H1 (cell line): ENCODE measurements at regions not wholly inside any gene's neighbourhood (a gene's known extent, or its start where the extent isn't known, plus 50 kb on each side); places are given as distances from the start of the nearest gene placed in this dataset.

ENCODE experiments used
- CTCF ChIA-PET: fragments of 300-600 bp; sonication (Branson Sonifier 250); formaldehyde crosslinking; loops from one replicate; lab custom pipeline; 2021; ENCODE audit not compliant: partially characterized antibody; lab: Charles Lee
- POLR2A ChIA-PET: fragments of 300-600 bp; sonication (Branson Sonifier 250); formaldehyde crosslinking; loops from one replicate; lab custom pipeline; 2021; ENCODE audit warnings: inconsistent platforms; ENCODE audit not compliant: partially characterized antibody; lab: Charles Lee
- DNase-seq, 2 experiments: peaks; one replicate each; pipeline versions ENCODE4 v3.0.0 to v3.0.0-alpha.2; 2010 to 2022; ENCODE audit warnings: low spot score in 2 of 2, low read depth in 1 of 2, mixed read lengths in 1 of 2
- FAIRE-seq: peaks from 2 replicates; lab custom pipeline; 2011; peaks lifted over from hg19 to GRCh38; lab: Jason Lieb, UNC
- H2AFZ ChIP-seq: 2 replicates; pipeline ENCODE4 v1.8.1; 2012; ENCODE audit warnings: low read length, inconsistent platforms
- H2AK5ac ChIP-seq: 2 replicates; pipeline ENCODE4 v1.6.1; 2013; ENCODE audit warnings: low read depth, low read length
- H2BK120ac ChIP-seq: replicated peaks from 2 replicates; pipeline ENCODE3; 2013; ENCODE audit warnings: low read depth, low read length, inconsistent platforms
- H2BK12ac ChIP-seq: 2 replicates; pipeline ENCODE4 v1.6.1; 2013; ENCODE audit warnings: low read depth, low read length
- H2BK15ac ChIP-seq: 2 replicates; pipeline ENCODE4 v1.6.1; 2013; ENCODE audit warnings: low read length
- H2BK20ac ChIP-seq: 2 replicates; pipeline ENCODE4 v1.6.1; 2013; ENCODE audit warnings: low read length
- H2BK5ac ChIP-seq: 2 replicates; pipeline ENCODE4 v1.6.1; 2013; ENCODE audit warnings: low read depth, low read length
- H3K14ac ChIP-seq: 2 replicates; pipeline ENCODE4 v1.6.1; 2013; ENCODE audit warnings: inconsistent platforms; ENCODE audit not compliant: insufficient read length
- H3K18ac ChIP-seq: 2 replicates; pipeline ENCODE4 v1.6.1; 2013; ENCODE audit warnings: low read length; ENCODE audit errors: extremely low read depth
- H3K23ac ChIP-seq: 2 replicates; pipeline ENCODE4 v1.6.1; 2013; ENCODE audit warnings: inconsistent platforms; ENCODE audit not compliant: insufficient read length
- H3K23me2 ChIP-seq: 2 replicates; pipeline ENCODE4 v1.6.1; 2013; ENCODE audit warnings: low read depth, low read length
- H3K27ac ChIP-seq: 2 replicates; pipeline ENCODE4 v1.6.1; 2011; ENCODE audit warnings: low read depth, low read length, inconsistent platforms
- H3K27me3 ChIP-seq, 4 experiments: replicated peaks in 1 of 4; 1 replicate in 1 of 4; 2 replicates in 3 of 4; pipeline versions ENCODE4 v1.6.1 to v1.8.1; 2011 to 2013; ENCODE audit warnings: low read length in 3 of 4, mild to moderate bottlenecking in 3 of 4, inconsistent platforms in 2 of 4, mixed read lengths in 2 of 4, moderate library complexity in 1 of 4; ENCODE audit not compliant: control insufficient read depth in 3 of 4, insufficient read depth in 3 of 4; ENCODE audit errors: extremely low read depth in 1 of 4
- H3K36me3 ChIP-seq, 4 experiments: 2 replicates each; pipeline versions ENCODE4 v1.6.1 to v1.8.1; 2011 to 2013; ENCODE audit warnings: mild to moderate bottlenecking in 4 of 4, low read length in 3 of 4, moderate library complexity in 2 of 4, control low read depth in 1 of 4, inconsistent platforms in 1 of 4; ENCODE audit not compliant: insufficient read depth in 4 of 4, control insufficient read depth in 2 of 4
- H3K4ac ChIP-seq: replicated peaks from 2 replicates; pipeline ENCODE3; 2013; ENCODE audit warnings: low read length, low read depth, mixed read lengths, inconsistent platforms; ENCODE audit not compliant: insufficient read length
- H3K4me1 ChIP-seq, 4 experiments: replicated peaks in 1 of 4; 1 replicate in 1 of 4; 2 replicates in 3 of 4; pipeline versions ENCODE4 v1.6.1 to v1.8.1; 2011 to 2013; ENCODE audit warnings: low read length in 3 of 4, inconsistent platforms in 2 of 4, mixed read lengths in 1 of 4; ENCODE audit not compliant: insufficient read depth in 4 of 4, control insufficient read depth in 3 of 4
- H3K4me2 ChIP-seq, 2 experiments: 2 replicates each; pipeline versions ENCODE4 v1.6.1 to v1.8.1; 2011 to 2013; ENCODE audit warnings: low read depth in 2 of 2, low read length in 2 of 2, control low read depth in 1 of 2, inconsistent platforms in 1 of 2, mild to moderate bottlenecking in 1 of 2; ENCODE audit not compliant: insufficient read depth in 1 of 2
- H3K4me3 ChIP-seq, 4 experiments: fragments of 200-600, 300-600 bp in 1 of 4; sonication (generic), shearing (Covaris generic), sonication (Bioruptor Twin) in 1 of 4; 2 replicates each; pipeline versions ENCODE4 v1.5.1 to v1.8.1; 2011 to 2016; ENCODE audit warnings: low read length in 4 of 4, low read depth in 3 of 4, control low read depth in 2 of 4, inconsistent platforms in 2 of 4, mild to moderate bottlenecking in 2 of 4, mixed read lengths in 1 of 4, moderate library complexity in 1 of 4; ENCODE audit not compliant: insufficient read depth in 2 of 4; ENCODE audit errors: extremely low read depth in 1 of 4
- H3K56ac ChIP-seq: replicated peaks from 2 replicates; pipeline ENCODE3; 2013; ENCODE audit warnings: low read depth, mild to moderate bottlenecking, mixed read lengths, low read length, inconsistent platforms; ENCODE audit not compliant: insufficient read length
- H3K79me1 ChIP-seq: 2 replicates; pipeline ENCODE4 v1.6.1; 2013; ENCODE audit warnings: low read depth, low read length, control low read depth
- H3K79me2 ChIP-seq, 2 experiments: 2 replicates each; pipeline versions ENCODE4 v1.6.1 to v1.8.1; 2012 to 2013; ENCODE audit warnings: low read length in 2 of 2, mild to moderate bottlenecking in 2 of 2, inconsistent platforms in 1 of 2; ENCODE audit not compliant: insufficient read depth in 2 of 2, control insufficient read depth in 1 of 2
- H3K9ac ChIP-seq, 4 experiments: replicated peaks in 1 of 4; 1 replicate in 1 of 4; 2 replicates in 3 of 4; pipeline versions ENCODE4 v1.6.1 to v1.8.1; 2011 to 2013; ENCODE audit warnings: low read depth in 3 of 4, low read length in 3 of 4, control low read depth in 2 of 4, mild to moderate bottlenecking in 2 of 4, moderate library complexity in 2 of 4, inconsistent platforms in 1 of 4; ENCODE audit errors: extremely low read depth in 1 of 4
- H3K9me3 ChIP-seq, 2 experiments: 2 replicates each; pipeline versions ENCODE4 v1.6.1 to v1.8.1; 2012 to 2013; ENCODE audit warnings: mild to moderate bottlenecking in 2 of 2, moderate library complexity in 2 of 2, control low read depth in 1 of 2, inconsistent platforms in 1 of 2, low read depth in 1 of 2, low read length in 1 of 2, mixed read lengths in 1 of 2; ENCODE audit not compliant: insufficient read depth in 2 of 2
- H4K20me1 ChIP-seq, 2 experiments: replicated peaks in 1 of 2; 2 replicates each; pipeline versions ENCODE3 to v1.8.1; 2011 to 2013; ENCODE audit warnings: inconsistent platforms in 2 of 2, low read length in 2 of 2, mild to moderate bottlenecking in 1 of 2; ENCODE audit not compliant: insufficient read depth in 2 of 2, control insufficient read depth in 1 of 2
- H4K5ac ChIP-seq: 2 replicates; pipeline ENCODE4 v1.6.1; 2013; ENCODE audit warnings: low read length, low read depth, mixed read lengths, inconsistent platforms; ENCODE audit not compliant: insufficient read length
- H4K8ac ChIP-seq: 2 replicates; pipeline ENCODE4 v1.8.0; 2013; ENCODE audit warnings: mild to moderate bottlenecking, moderate library complexity, low read length, inconsistent platforms; ENCODE audit not compliant: insufficient read depth; ENCODE audit errors: extremely low read depth
- H4K91ac ChIP-seq: replicated peaks from 2 replicates; pipeline ENCODE3; 2013; ENCODE audit warnings: low read length, mixed read lengths, inconsistent platforms; ENCODE audit not compliant: insufficient read length
- ATF2 ChIP-seq: IDR thresholded peaks from 2 replicates; pipeline ENCODE4 v1.6.1; 2012; ENCODE audit warnings: low read length, inconsistent platforms
- E2F6 ChIP-seq: IDR thresholded peaks from 2 replicates; pipeline ENCODE4 v1.6.1; 2012; ENCODE audit warnings: inconsistent platforms
- FOSL1 ChIP-seq: IDR thresholded peaks from 2 replicates; pipeline ENCODE4 v1.6.1; 2011; ENCODE audit warnings: mild to moderate bottlenecking, low read depth, low read length, moderate library complexity; ENCODE audit not compliant: insufficient read depth
- KDM1A ChIP-seq: fragments of 200-600, 300-600 bp; sonication (generic); IDR thresholded peaks from 2 replicates; pipeline ENCODE4 v1.7.1; 2016; ENCODE audit warnings: mild to moderate bottlenecking, low read length, borderline replicate concordance
- PHF8 ChIP-seq: fragments of 200-600 bp; sonication (generic); conservative IDR thresholded peaks from 2 replicates; pipeline ENCODE4 v1.7.1; 2012; ENCODE audit warnings: low read depth, mild to moderate bottlenecking, inconsistent platforms, low read length, moderate library complexity
- RAD21 ChIP-seq, 2 experiments: IDR thresholded peaks in 1 of 2; conservative IDR thresholded peaks in 1 of 2; 2 replicates each; pipeline ENCODE4 v1.6.1; 2011; ENCODE audit warnings: low read depth in 2 of 2, low read length in 2 of 2, improper control_type of control experiment in 1 of 2, inconsistent platforms in 1 of 2, mild to moderate bottlenecking in 1 of 2, moderate library complexity in 1 of 2
- RFX5 ChIP-seq: IDR thresholded peaks from 2 replicates; pipeline ENCODE4 v1.6.1; 2011; ENCODE audit warnings: low read depth, low read length, improper control_type of control experiment, borderline replicate concordance
- SIN3A ChIP-seq, 2 experiments: IDR thresholded peaks in 1 of 2; conservative IDR thresholded peaks in 1 of 2; 2 replicates each; pipeline ENCODE4 v1.6.1; 2011 to 2012; ENCODE audit warnings: low read length in 2 of 2, improper control_type of control experiment in 1 of 2, low read depth in 1 of 2, mild to moderate bottlenecking in 1 of 2
- WGBS, 2 experiments: shearing (Covaris generic) in 1 of 2; methylation state at CpG; one replicate each; pipeline versions ENCODE4 v1.1.6 to v1.1.7; 2013 to 2015; ENCODE audit warnings: low lambda C conversion rate in 2 of 2, mixed read lengths in 2 of 2, inconsistent platforms in 1 of 2, low coverage in 1 of 2, missing lambda C conversion rate in 1 of 2; ENCODE audit not compliant: insufficient replicate concordance in 2 of 2, insufficient coverage in 1 of 2, insufficient read length in 1 of 2; ENCODE audit errors: extremely low coverage in 1 of 2, missing lambda C conversion rate in 1 of 2; 5-methylcytosine and 5-hydroxymethylcytosine counted together

- TF ChIP-seq KDM1A (peak; percentile 79; the same call in 1 of the 2 replicates), RAD21 (IDR thresholded peaks at IDR 0.05 in 1 of 2, conservative IDR thresholded peaks at IDR 0.05 in 1 of 2; ENCODE audit: low read depth in 2 of 2, low read length in 2 of 2) (no peak), FOSL1 (no peak), ATF2 (no peak), PHF8 (no peak), SIN3A (conservative IDR thresholded peaks at IDR 0.05 in 1 of 2, IDR thresholded peaks at IDR 0.05 in 1 of 2; ENCODE audit: low read depth in 1 of 2, low read length in 2 of 2) (no peak), E2F6 (no peak), RFX5 (no peak)
- H4K91ac ChIP-seq: no peak overlapping the region
- H3K79me1 ChIP-seq: no peaks in the 10 kb centered on the region
- ChIA-PET POLR2A (interaction anchor here (0.5 kb wide), 1 partner anchor 262 kb away, joined by 3 read pairs; no protein-coding TSS in a partner anchor), CTCF (interaction anchor here (0.7 to 1.2 kb wide), 4 partner anchors 11 to 1486 kb away, joined by 3 to 5 read pairs (median 3); no protein-coding TSS in a partner anchor)
- FAIRE-seq: no peak
- H2AFZ ChIP-seq: peak overlapping the region; percentile 68
- H4K8ac ChIP-seq: no peak overlapping the region
- H2BK5ac ChIP-seq: no peak overlapping the region
- no peak overlapping the region for H3K23ac ChIP-seq
- no peak overlapping the region for H3K18ac ChIP-seq
- H4K5ac ChIP-seq: no peak overlapping the region
- H3K27me3 ChIP-seq: no peaks in the 10 kb centered on the region; a peak in 2 of 7 replicates
- H3K14ac ChIP-seq: no peak overlapping the region
- peaks cover 3 to 4% (median 4%) of the 10 kb centered on the region in 4 experiments; a peak in 4 of 7 replicates for H3K4me1 ChIP-seq
- H2AK5ac ChIP-seq: no peak overlapping the region
- no peaks in the 10 kb centered on the region for H3K9me3 ChIP-seq
- H2BK20ac ChIP-seq: 0 out of 2 replicates have a peak overlapping the region, but pooled peaks have one; percentile 32
- H3K4me2 ChIP-seq: no peak overlapping the region
- H3K4me3 ChIP-seq: no peak overlapping the region
- no peak overlapping the region for H2BK120ac ChIP-seq
- H3K27ac ChIP-seq: no peak overlapping the region
- no peak overlapping the region for H3K4ac ChIP-seq
- no peaks in the 10 kb centered on the region for H3K36me3 ChIP-seq
- H3K9ac ChIP-seq: no peak overlapping the region
- H3K23me2 ChIP-seq: no peaks in the 10 kb centered on the region
- H3K56ac ChIP-seq: no peak overlapping the region
- H2BK12ac ChIP-seq: no peak overlapping the region
- 0 out of 2 replicates have a peak overlapping the region, but pooled peaks have one; percentile 16 for H2BK15ac ChIP-seq
- H4K20me1 ChIP-seq: no peaks in the 10 kb centered on the region
- WGBS, 2 experiments: 86% methylated on average over 13 of the region's 13 CpGs; no CpG with 5 or more reads in 1 of the 2 experiments
- no peaks in the 10 kb centered on the region for H3K79me2 ChIP-seq
- DNase-seq: no peak
Measured at GRCh38 chr2:234373481-234374149, 123.3 kb downstream of the ARL4C start.
